Epithelial cell of proximal tubule (primary cell): ENCODE measurements at regions not wholly inside any gene's neighbourhood (a gene's known extent, or its start where the extent isn't known, plus 50 kb on each side); places are given as distances from the start of the nearest gene placed in this dataset.
"Not testable (repeated sequence)": the region's sequence is repeated elsewhere in the genome, so short reads cannot be mapped to it uniquely, and the experiment has no call there.

ENCODE experiments used
- DNase-seq: peaks from one replicate; pipeline ENCODE4 v3.0.0-alpha.2; 2011; ENCODE audit warnings: low read depth
- H3K4me3 ChIP-seq: 2 replicates; pipeline ENCODE4 v1.5.1; 2011; ENCODE audit warnings: low read depth, mild to moderate bottlenecking, low read length
- CTCF ChIP-seq: conservative IDR thresholded peaks from 2 replicates; pipeline ENCODE4 v1.5.1; 2012; ENCODE audit warnings: low read depth, mild to moderate bottlenecking, low read length

GRCh38 chr3:164732166-164732565, 346.1 kb downstream of the SI start:
- no peak for DNase-seq
- no peak overlapping the region for H3K4me3 ChIP-seq

DNA sequence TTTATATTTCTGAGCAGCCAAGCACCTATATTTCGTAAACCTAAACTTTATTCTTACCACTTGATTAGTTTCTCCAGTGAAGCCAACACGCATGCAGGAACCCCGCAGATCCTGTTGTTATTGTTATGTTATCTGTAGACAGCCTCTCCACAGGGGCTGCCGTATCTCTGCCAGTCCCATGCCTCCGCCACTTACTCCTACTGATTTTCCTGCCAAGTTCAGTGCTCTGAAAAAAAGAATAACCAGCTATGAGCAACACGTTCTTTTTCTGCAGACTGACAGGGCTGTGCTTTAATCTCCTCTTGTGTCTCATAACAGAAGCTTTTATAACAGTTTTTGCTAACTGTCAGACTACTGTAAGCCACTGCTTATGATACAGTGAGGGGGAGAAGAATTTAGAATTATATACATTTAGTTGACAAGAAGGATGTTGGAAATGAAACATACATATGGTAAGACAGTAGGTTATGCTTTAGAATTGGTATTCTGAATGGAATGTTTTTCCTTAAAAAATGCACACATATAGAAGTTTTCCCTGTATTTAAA, 347.4 kb downstream of the SI start:
- no peak for TF ChIP-seq CTCF
- no peak overlapping the region for H3K4me3 ChIP-seq
- DNase-seq: no peak

More at GRCh38 chr3:164732166-164732565, 346.1 kb downstream of the SI start:
- TF ChIP-seq CTCF: no peak

- TF ChIP-seq CTCF: no peak
- H3K4me3 ChIP-seq: no peak overlapping the region
- DNase-seq: no peak
Observed at GRCh38 chr3:164723396-164723795, 354.9 kb downstream of the SI start.

GRCh38 chr3:164702808-164703207, 375.5 kb downstream of the SI start:
- not testable (repeated sequence) for H3K4me3 ChIP-seq, DNase-seq

GRCh38 chr3:164687902-164688301, 390.4 kb downstream of the SI start:
- no peak overlapping the region for H3K4me3 ChIP-seq
- DNase-seq: no peak
- TF ChIP-seq CTCF: no peak

DNA sequence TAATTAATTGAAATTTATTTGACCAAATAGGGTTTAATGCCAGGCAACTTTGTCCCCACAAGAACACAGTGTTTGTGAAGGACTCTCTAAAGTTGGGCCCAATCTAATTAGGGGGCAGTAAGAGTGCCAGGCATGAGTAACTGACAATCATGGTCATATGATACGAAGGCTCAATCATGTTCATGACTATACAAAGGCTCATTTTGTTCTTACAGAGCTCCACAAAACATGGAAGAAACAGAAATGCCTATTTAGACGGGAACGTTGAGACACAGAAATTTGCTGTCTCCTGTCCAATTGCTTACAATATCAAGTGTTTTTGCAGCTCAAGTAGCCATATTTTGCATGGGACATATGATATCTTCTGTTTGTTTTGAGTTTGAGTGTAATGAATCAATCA, 391.1 kb downstream of the SI start:
- TF ChIP-seq CTCF: no peak
- H3K4me3 ChIP-seq: no peak overlapping the region
- no peak for DNase-seq

DNA sequence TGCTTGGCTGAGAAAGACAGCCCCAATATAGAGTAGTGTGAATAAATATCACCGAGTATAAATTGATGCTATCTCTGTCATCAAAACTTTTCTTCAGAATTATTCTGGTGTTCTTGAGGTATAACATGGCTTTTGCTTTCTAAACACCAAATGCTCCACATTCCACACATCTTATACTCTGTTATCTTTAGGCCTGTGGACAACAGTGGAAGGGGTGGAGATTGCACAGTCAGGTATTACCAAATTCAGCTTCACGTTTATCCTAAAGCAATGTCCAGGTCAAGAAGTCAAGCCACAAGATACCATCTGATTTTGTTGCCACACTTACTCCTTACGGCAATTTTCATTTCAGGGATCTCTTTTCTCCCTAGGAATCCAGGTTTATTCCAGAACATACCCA, 394.8 kb downstream of the SI start:
- H3K4me3 ChIP-seq: no peak overlapping the region
- no peak for DNase-seq
- TF ChIP-seq CTCF: no peak
